Fibroblast of skin of back (primary cell): ENCODE measurements at regions not wholly inside any gene's neighbourhood (a gene's known extent, or its start where the extent isn't known, plus 50 kb on each side); places are given as distances from the start of the nearest gene placed in this dataset.

ENCODE experiments used
- DNase-seq: peaks from one replicate; pipeline ENCODE4 v3.0.0-alpha.2; 2013

DNA sequence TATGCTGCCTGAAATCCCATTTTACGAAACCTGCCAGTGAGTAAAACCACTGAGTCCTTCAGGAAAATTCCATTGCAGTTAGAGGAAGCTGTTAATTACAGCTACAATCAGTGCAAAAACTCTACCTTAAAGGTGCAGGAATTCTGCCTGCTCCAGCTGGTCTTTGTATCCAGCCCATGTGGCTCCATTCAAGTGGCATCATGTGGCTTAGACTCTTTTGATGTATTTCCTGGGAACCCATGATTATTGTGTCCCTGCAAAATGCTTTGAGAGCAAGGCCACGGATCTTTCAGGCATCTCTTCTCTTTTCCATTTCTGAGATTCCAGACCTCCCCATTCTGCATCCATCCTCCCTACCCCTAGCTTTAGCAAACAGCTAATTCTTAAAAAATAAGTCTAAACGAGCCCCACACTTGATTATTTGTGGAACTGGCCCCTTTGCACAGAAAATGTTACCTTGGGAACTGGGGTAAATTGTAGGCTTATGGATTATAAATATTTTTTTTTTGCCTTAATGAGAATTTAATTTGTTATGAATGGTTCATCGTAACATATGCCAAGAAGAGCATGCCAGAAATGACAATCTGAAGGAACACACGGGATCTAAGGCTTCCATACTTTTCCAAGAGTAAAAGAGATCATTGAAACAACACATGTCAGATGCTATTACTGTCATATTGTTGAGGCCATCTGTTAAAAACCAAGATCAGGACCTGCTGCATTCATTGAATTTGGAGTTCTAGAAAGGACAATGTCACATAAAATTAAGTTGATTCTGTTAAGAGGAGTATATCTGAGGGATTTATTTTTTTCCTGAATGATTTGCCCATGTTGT is 144.6 kb downstream of the TPH2 start:
- DNase-seq: no peak

DNA sequence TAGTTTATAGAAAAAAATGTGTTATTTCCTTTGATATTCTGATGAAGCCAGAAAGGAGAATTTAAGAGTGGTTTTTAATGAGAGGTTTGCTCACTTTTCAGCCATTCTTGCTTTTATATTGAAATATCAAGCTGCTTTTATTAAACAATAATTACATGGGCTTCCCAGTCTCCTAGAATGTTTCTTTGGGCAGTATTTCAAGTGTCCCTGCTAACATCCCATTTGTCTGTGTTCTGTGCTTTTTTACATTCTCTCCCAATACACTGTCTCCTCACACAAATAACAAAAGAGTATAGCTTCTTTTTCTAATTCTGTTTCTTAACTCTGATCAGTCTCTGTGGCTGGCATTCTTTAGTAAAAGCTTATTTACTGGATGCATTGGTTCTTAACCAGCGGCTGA is 145.4 kb downstream of the TPH2 start:
- no peak for DNase-seq

DNA sequence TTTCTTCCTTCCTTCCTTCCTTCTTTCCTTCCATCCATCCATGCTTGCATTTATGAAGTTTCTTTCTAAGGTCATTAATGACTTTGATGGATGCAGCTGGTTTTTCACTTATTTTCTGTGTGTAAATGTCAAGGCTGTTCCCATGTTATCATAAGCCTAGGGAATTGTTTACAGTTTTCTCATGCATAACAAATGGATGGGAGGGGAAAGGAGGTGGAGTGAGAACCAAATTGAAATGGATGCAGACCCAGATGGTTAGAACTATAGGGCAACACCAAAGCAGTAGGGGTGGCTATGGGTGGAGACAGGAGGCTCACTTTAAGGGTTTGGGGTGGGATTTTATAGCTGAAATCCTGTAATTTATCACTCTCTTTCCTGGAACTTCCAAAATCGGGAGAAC is 146.2 kb downstream of the TPH2 start:
- DNase-seq: no peak

DNA sequence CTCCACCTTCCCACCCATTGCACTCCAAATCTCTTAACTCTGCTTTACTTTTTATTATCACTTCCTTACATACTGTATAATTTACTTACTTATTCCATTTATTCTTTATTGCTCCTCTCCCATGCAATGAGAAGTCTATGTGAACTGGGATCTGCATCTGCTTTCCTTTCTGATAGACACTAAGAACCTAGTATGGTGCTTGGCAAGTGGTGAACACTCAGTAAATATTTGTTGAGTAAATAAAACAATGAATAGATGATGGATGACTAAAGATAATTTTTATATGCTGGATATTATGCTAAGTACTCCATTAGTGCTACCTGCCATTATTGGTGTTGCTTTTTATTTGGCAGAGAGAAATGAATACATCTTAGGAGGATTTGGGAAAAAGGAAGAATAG is 151.0 kb downstream of the TPH2 start:
- no peak for DNase-seq

DNA sequence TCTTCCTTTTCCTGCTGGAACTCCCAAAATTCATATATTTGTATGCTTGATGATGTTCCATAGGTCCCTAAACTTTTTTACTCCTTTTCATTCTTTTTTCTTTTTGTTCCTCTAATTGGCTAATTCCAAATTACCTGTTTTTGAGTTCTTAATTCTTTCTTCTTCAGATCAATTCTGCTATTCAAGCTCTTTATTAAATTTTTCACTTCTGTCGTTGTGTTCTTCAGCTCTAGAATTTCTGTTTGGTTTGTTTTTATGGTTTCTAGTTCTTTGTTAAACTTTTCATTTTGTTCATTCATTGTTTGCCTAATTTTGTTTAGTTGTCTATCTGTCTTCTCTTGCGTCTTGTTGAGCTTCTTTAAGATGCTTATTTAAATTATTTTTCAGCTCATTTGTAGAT is 154.8 kb downstream of the TPH2 start:
- DNase-seq: no peak

DNA sequence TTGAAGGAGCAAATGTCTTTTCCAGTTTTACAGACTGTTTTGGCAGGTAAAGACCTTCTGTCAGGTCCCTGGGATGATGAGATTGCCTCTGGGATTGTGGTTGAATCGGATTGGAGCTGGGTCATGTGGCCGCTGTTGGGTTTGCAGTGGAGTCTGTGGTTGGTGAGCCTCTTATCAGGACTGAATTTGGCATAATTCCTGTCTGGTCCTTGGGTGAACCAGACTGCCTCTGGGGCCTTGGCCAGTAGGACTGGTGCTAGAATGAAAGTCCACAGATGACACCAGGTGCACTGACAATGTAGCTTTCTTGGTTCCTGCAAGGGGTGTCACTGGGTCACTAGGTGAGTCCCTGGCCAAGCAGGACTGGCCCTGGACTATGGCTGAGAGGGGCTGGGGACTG is 155.3 kb downstream of the TPH2 start:
- no peak for DNase-seq

DNA sequence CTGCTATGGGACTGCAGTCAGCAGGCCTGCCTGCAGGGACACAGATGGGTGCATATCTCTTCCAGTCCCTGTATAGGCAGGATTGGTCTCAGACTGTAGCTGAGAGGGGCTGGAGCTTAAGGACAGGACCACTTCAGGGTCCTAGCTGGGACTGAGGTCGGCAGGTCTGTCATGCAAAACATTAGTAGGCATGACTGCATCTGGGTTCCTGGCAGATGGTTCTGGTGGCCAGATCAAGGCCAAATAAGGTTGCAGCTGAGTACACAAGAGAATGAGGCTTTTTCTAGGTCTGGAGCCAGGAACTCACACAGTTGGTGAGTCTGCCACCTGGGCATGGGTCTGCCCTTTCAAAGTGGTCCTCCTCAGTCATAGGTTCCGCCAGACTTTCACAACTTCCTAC is 155.8 kb downstream of the TPH2 start:
- DNase-seq: no peak

DNA sequence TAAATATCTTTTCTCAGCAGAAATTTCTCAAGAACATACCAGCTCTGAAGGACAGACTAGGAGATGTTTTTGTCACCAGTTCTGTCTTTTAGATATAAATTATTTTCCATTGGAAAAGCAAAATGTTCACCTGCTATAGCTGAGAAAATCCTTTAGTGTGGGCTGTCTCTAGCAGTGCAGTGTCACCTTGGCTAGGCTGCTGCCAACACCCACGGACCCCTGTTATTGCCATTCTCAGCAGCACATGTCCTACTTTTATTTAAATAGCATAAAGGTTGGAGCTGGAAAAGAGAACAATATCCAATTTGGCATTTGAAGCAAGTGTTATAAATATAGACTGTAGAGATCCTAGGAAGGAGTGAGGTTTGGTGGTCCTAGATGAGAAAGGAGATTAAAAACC is 156.4 kb downstream of the TPH2 start:
- DNase-seq: no peak

DNA sequence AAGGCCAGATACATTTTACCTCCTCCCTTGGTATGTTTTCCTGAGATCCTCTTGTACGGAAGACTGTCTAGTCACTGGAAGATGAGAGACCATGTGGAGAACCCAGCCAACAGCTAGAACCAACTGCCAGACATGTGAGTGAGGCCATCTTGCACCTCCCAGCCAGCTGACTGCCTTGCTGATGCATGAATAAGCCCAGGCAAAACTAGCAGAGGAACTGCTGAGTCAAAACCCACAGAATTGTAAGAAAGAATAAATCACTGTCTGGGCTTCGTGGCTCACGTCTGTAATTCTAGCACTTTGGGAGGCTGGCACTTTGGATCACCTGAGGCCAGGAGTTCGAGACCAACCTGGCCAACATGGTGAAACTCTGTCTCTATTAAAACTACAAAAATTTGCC is 160.0 kb downstream of the TPH2 start:
- no peak for DNase-seq

DNA sequence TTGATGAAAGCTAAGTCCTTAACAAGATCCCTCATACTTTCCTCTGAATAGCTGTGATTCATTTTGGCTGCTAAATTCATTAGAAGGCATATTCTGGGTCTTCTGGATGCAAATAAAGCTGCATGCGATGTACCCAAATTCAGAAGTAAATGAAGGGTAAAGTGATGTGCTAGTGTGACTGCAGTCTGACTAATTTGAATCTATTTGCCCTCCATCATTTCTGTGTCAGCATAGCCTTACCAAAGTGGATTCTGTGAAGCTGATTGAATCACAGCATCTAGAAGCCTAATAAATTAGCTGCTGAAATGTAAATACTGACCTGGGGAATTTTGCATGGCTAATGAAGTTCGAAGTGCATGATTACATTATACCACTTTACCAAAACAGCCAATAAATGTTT is 162.2 kb downstream of the TPH2 start:
- DNase-seq: no peak

DNA sequence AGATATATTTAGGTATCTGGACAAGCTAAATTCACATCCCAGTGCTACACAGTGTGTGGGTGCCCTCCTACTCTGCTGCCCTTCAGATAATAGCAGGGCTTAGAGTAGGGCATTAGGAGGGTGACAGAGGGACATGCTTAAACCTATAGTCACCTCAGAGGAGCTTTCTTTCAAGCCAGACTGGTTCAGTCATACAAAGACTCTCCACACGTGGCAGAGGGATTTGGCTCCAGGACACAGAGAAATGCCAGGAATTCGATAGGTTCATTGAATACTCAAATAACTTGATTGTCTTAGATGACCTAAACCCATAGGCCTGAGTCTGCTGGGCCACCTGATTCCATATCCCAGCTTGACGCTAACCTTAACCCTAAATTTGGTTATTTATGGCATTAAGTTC is 163.5 kb downstream of the TPH2 start:
- no peak for DNase-seq

DNA sequence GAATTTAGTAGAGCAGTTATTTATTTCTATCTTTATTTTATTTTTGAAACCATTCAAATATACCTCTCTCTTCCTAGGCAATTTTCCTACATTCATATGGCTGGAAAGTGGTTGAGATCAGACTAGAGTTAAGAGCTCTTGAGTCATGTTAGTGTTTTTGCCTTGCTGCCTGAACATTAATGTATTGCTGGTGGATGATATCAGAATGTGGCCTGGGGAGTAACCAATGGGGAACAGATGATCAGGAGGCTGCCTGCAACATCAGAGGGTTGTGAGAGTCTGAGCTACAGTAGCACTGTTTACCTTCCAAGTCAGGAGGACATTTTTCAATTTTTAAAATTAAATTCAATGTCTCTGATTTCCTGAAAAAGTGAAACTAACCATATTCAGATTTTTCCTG is 166.3 kb upstream of the TRHDE start:
- no peak for DNase-seq

DNA sequence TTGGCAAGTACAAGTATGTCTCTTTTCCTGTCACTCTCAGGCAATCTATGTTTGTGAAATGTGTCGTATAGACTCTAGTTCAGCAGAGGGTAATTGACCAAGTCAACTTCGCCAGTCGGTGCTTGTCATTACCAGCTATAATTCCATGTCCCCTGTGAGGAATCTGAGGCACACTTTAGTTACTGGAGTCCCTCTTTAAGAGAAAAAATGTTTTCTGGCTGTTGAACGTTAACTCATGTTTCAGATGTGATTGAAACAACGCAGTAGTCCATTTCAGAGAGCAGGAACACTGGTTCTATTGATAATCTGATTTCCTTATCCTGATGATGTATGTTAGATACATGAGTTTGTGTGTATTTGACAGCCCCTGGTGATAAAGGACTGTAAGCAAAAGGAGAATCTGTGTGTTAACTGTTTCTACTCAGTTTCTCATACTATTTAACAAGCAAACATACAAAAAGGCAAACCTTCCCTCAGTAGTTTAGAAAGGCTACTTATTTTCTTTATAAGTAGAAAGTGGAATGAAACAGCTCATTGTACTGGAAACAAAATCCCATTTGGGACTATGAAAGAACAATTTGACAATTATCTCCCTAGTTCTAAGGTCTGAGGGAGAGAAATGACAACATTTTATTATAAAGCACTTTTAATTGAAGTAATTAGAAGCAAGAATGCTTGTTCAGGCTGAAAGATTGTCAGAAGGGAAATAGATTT is 161.1 kb upstream of the TRHDE start:
- DNase-seq: no peak

DNA sequence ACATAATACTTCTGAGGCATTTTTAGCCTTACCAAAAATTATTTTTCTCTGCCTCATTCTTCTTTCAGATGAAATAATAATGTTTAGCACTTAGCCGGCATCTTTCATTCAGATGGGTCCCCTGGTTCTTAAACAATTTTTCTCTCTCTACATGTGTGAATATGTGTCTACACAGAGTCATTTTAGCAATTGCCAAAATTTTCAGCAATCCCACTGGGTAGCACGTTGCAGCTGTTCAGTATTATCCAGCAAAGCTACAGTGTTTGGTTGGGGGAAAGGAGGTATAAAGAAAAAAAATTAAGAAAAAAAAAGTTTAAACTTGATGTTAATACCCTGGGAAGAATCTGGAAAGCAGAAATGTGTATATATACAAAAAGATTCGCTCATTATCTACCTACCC is 160.5 kb upstream of the TRHDE start:
- no peak for DNase-seq

DNA sequence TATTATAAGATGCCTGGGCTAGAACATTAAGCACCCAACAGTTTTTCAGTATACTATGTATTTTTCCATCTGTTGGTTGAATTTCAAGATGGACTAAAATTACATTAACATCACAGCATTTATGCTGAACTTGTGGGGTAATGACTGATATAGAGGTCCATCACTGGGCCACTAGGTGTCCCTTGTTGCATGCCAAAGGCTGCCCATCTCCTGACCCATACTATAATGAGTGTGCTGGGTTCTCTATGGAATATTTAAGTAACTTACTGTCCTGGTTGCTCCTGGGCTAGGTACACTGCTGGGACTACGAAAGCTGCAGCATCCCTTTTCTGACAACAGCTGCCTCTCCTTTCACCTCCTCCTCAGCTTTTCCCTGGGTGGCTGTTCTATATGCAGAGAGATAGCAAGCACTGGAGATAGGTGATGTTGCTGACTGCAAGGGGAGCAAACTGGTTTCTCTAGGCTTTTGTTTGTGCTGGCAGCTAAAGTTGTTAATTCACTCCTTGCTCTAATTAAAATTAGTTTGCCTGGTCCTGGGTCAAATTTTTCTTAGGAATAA is 138.6 kb upstream of the TRHDE start:
- peak; percentile 23 for DNase-seq

DNA sequence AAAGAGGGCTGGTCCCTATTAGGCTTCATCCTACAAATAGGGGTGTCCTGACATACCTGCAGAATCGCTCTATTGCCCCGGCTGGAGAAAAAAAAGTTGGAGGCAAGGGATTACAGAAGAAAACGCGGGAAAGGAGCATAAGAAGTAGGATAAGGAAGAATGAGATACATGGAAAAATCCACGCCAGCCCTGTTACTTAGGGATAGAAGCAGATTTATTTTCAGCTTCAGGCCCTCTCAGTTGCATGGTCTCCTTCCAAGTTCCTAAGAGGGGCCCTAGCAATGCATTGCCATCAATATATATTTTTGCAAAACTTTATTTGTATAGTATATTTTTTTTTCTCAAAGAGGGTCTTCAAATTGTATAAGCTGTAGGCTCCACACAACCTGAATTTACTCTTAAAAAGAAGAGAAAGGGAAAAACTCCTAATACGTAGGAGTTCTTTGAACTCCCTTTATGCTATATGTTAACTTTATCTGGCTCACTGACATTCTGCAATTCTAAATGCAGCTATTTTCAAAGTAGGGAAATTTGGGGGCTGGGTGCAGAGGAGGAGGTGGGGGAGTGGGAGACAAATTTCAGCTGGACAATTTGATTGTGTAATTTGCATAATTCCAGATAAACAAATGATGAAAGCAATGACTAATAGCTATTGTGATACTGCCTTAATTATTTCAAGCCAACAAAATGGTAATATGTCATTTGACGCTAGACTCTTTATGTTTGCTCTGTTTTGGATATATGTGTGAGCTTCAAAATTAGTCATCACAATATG is 137.7 kb upstream of the TRHDE start:
- no peak for DNase-seq

DNA sequence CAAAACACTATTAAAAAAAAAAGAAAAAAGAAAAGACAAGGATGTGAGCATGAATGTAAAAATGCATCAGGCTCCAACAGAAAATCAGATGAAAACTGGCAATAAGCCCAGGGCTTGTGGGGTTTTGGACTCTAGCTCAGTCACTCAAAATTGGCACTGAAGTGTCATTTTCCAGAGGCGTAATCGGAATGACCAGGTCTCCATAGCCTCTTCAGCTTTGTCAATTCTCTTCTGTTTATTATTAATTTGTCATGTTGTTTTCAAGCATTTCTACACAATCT is 137.2 kb upstream of the TRHDE start:
- peak; percentile 13 for DNase-seq

DNA sequence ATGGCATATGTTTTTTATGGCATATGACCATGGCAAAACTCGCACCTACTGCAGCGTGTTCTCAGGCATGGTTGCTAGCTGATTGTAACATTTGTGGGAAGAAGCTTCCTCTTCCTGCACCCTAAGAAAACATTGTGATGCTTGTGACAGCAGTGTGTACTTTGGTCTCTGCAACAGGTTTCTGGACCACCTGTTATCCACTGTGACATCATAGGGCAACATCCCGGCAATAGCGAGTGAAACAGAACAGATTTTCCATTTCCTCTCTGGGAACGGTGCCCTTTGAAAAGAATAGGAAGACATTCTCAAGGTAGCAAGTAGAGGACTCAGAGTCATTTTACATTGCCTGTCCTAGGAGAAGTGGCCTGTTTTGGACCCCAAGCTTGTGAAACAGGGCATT is 135.4 kb upstream of the TRHDE start:
- DNase-seq: no peak

DNA sequence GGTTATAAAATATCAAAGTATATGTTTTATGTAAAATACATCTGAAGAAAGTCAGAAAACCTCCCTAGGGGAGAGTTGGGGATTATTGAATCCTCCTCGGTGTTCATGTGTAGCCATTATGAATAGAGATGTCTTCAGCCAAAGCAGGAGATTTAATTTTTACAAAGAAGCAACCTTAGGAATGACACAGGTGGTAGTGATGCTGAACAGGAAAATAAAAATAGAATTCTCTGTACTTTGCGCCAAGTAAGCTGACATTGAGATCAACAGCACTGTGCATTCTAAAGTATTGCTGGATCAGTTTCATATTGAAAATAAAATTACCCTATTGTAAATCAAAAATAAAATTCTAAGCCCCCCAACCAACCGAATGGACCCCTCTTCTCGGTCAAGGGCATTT is 132.8 kb upstream of the TRHDE start:
- DNase-seq: no peak

DNA sequence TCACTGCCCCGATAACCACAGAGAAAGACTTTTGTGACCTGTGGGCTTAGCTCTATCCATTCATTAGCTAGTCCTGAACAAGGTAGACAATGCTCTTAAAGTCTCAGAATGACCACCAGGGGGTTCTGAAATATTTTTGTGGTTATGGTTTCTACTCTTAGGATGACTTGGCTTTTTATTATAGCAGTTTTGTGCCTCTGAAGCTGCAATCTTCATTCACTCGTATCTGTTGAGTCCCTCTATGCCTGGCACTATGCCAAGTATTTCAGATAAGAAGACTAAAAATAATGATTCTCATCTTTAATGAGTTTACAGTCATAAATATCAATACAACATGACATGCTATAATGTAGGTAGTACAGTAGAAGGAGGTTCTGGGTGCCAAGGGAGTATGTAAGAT is 130.8 kb upstream of the TRHDE start:
- DNase-seq: peak; percentile 25

DNA sequence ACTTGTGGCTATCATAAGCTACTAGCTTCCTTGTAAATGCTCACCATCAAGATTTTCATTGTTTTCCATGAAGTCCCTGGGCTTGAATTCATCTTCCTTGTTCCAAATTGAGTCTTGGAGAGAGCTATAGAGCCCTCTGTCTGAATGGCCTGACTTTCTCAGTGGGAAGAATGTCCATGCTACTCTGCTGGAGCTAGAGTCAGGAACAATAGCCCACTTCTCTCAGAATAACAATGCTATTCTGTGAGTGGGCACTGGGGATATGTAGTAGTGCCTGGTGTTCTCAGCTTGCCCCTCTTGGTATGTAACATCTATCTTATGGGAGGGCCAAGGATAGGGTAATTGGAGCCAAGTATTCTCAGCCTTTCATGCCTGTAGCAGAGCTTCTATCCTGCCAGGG is 127.6 kb upstream of the TRHDE start:
- DNase-seq: no peak

DNA sequence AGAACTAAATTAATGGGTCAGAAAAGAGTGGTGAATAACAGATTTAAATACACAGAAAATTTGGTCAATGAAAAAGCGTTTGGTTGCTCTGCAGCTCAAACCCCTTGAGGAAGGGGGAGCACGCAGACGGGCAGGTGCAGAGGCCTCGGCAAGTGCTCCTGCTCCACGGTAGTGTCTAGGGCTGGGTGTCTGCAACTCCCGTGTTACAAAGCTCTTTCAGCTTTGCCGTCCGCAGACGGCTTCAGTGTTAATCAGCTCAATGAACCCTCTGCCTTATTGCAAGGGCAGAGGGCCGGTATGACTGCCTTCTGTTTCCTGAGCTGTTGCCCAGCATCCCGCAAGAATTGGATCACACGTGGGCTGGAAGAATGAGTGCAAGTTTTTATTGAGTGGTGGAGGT is 125.7 kb upstream of the TRHDE start:
- no peak for DNase-seq

DNA sequence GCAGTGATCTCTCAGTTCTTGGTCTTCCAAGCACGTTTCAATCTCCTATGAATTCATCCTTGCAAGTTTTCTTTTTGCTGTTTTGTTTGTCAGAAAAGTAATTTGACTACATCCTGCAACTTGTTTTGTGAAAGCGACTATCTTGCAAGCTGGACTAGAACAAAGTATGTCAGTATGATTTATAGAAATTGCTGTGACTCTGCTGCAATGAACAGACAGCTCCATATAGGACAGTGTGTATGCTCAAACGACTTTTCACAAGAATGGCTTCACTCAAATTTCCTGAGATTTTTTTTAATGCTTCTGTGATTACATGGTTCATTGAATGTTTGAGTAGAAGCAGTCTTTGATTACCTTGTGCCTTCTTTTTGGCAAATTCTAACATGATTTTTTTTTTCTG is 123.5 kb upstream of the TRHDE start:
- no peak for DNase-seq

DNA sequence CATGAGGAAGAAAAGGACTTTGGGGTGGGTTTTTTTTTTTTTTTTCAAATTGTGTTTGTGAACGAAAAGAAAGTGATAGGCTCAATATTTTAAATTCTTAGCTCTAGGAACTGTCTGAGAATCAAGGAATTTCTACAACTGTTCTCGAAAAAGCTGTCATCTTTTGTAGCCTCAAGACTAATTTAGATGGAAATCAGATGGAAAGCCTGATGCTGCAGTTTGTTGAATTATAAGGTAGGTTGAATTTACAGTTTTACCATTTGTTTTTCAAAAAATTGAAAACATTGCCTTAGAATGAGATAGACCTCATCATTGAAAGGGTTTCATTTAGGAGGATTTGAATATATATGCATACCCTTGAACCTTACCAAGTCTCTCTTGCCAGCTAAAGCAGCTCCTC is 109.3 kb upstream of the TRHDE start:
- DNase-seq: no peak
